ENCODE measurements at regions not wholly inside any gene's neighbourhood (a gene's known extent, or its start where the extent isn't known, plus 50 kb on each side); places are given as distances from the start of the nearest gene placed in this dataset.
"Not testable (repeated sequence)": the region's sequence is repeated elsewhere in the genome, so short reads cannot be mapped to it uniquely, and the experiment has no call there.

DNA sequence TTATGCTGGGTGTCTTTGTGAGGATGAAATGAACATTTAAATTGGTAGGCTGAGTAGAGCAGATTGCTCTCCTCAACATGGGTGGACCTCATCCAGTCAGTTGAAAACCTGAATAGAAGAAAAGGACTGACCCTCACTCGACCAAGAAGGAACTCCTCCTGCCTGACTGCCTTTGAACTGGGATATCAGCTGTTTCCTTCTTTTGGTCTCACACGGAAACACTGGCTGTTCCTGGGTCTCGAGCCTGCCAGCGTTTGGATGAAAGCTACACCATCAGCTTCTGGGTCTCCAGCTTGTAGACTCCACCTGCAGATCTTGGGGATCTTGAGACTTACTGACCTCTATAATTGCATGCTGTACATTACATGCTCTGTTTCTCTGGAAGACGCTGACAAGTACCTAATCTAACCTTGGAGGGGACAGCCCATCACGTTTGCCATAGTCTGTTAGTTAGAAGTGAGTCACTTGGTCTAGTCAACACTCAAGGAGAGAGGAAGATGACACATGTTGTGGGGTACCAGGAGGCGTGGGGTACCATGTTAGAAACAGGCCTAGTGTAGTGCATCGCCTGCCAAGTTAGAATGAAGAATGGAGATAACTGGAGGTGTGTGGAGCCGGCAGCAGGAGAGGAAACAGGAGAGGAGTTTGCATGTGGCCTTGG is 267.0 kb downstream of the MREG start:
- DNase-seq (ENCODE audit: low read depth in 2 of 2): no peak

DNA sequence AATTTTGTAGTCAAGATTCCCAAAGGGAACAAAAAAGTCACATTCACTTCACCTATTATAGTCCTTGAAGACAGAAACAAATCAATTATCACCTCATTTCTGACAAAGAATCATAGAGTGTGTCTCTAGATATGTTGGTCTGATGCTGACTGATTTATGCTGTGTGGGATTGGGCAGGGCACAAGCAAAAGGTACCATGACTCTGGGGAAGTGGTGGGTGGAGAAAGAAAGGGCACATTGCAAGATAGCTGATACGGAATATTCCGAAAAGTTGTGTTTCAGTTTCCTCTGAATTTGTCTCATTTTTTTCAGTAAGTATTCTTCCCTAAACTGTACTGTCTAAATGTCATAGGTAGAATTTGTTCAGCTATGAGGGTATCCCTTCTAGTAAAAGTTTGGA is 268.0 kb downstream of the MREG start:
- no peak for DNase-seq (ENCODE audit: low read depth in 2 of 2)

DNA sequence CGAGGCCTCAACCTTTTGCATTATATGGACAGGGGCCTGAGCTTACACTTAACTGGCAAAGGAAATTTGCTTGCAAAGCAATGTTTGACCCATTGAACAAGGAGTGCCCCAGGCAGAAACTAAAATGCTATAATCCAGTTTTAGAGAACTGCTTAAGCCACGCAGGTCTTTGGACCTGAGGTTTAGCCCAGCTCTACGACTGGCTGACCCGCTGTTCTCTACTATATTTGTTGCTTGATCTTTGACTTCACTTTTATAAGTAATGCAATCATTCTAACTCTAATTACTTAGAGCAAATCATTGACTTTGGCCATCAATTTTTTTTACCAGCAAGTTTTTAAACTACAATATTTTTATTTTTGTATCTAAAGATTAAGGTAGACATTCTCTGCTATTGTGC is 268.8 kb downstream of the MREG start:
- DNase-seq (ENCODE audit: low read depth in 2 of 2): no peak

DNA sequence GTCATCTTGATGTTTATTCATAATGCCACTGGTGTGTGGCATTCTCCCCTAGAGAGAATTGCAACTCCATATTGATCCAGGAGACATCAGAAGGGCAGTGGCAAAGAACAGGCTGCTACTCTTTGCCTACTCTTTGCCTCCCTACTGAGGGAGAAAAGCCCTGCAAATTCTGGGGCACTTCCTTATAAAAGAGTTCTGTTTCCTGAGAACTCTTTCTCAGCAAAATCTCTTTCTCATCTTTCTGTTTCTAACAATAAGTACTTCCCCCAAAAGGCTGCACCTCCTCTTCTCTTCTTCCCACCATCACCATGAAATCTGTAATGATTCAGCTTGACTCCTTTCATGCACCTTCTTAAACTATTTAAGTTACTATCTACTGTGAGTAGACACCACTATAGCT is 270.3 kb downstream of the MREG start:
- no peak for DNase-seq (ENCODE audit: low read depth in 2 of 2)

DNA sequence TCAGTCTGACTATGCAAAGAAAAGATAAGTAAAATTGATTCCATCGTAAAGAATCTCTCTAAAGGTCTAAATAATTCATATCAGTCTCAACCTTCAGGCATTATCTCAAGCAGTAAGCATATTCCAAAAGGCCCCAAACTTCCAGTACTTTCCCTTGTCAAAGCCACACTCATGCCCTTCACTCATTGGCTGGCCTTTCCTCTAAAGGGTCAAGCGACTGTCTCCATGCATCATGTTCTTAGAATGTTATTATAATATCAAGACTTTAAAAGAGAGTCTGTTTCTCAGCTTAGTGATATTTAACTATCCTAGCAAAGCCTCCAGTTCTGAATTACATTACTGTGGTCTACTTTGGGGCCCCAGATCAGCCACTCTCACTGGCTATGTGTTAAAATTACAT is 271.3 kb downstream of the MREG start:
- no peak for DNase-seq (ENCODE audit: low read depth in 2 of 2)

DNA sequence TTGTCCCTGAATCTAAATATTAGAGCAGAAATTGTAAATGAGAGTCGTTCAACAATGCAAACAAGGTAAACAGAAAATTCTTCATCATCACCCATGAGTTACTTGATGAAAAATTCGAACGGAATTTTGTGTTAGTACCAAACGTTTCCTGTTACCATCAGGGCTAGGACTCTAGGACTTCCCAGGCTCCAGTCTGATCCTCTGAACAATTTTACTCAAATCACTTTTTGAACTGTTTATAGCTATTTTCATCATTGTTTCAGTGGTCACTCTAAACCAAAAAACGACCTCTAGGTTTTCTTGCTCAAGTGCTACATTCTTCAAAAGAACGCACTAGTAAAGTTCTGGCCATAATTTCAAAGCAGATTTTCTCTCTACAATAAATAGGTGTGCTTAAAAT is 273.3 kb downstream of the MREG start:
- no peak for DNase-seq (ENCODE audit: low read depth in 2 of 2)

DNA sequence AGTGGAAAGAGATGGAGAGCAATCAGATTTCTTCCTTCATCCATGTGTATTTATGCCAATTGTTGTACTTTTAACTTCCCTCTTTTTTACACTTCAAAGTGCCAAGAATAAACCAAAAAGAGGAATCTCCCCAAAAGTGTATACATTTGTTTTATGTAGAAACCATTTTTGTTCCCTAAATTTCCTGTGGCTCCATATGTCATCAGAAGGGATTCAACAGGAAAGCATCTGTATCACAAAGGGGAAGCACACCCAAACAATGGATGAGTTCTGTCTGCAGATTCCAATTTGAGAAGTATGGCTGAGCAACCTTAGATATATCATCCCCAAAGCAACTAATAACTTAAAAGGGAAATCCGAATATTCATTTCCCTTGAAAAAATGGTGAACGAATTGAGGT is 275.0 kb downstream of the MREG start:
- DNase-seq (ENCODE audit: low read depth in 2 of 2): no peak

DNA sequence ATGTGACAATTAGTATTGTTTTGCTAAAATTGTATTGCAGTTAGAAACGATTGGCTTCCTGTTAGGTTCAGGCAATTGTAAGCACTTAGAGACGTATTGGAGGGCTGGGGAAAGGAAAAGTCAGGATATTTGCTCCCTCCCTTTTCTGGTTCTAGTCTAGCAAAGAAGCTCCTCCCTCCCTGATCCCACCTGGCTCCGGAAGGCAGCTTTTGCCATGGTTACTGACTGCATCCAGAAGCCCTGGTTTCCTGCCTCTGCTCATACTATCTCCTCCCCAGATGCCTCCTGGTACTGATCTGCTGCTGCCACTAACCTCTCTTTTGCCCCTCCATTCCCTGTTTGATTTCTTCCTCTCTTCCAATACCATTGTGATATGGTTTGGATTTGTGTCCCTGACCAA is 275.9 kb downstream of the MREG start:
- DNase-seq (ENCODE audit: low read depth in 2 of 2): no peak

DNA sequence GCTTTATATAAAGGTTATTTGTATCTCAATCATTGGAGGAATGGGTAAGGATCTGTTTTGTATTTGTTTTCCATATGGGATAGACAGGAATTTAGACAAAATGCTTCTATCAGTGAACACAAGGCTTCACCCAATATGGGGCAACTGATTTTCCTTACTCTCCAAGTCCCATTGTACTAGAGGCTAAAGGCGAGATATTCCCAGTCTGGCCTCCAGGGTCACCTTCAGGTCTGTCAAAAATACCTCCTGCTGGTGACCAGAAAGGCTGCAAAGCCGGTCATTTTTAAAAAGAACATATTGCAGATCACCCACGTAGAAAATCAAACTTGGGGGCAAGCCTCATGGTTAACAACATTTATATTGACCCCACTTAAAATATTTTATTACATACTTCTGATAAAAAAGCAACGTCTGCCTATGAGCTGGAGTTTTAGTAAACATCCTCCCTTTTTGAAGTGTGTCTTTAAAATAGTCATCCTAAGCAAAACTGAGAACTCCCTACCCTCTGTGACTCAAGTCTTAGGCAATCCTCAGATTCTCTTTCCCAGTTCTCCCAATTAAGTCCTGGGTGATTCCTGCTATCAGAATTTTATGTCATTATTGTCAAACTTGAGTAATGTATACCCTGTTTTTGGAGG is 276.6 kb downstream of the MREG start:
- no peak for DNase-seq (ENCODE audit: low read depth in 2 of 2)

DNA sequence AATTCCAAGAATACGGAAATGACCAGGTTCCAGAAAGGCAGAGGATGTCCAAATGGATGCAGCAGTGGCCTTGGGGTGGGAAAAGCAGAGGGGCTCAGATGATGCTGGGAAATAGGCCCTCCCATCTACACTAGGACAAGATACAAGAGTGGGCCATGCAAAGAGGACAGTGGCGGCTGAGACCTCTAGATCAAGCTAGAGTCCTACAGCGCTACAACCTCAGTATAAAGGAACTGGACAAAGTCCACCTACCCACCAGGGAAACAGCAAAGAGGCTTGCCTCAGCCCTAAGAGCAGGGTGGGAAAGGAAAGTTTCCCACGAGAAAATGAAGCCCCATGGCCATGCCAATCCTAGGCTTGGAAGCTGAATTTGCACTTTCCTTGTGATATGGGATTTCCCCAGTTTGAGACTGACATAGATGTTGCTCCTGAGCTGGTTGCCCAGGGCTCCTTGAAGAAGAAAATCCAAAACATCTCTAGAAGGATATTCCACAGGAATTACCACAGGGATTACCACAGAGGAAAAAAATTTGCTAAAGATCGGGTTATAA is 282.2 kb downstream of the MREG start:
- DNase-seq (ENCODE audit: low read depth in 2 of 2): no peak

DNA sequence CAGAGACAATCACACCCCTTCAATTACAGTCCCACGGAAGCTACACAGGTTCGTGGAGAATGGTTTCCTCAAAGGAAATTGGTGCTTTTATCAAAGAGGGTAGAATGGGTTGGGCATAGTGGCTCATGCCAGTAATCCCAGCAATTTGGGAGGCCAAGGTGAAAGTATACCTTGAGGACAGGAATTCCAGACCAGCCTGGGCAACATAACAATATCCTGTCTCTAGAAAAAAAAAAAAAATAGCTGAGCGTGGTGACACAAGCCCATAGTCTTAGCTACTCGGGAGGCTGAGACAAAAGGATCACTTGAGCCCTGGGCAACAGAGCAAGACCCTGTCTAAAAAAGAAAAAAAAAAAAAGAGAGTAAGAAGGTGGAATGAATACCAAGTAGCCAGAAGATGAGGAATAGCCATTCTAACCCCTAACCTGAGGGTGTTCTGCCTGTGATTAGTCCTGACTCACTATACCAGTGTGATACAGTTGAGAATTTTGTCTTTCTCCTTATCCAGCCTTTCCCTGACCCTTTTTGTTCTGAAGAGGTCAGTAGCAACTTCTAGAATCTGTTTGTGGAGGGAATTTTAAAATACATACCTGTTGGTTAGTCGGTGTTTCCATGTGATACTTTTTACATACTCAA is 283.2 kb downstream of the MREG start:
- DNase-seq (ENCODE audit: low read depth in 2 of 2): no peak

DNA sequence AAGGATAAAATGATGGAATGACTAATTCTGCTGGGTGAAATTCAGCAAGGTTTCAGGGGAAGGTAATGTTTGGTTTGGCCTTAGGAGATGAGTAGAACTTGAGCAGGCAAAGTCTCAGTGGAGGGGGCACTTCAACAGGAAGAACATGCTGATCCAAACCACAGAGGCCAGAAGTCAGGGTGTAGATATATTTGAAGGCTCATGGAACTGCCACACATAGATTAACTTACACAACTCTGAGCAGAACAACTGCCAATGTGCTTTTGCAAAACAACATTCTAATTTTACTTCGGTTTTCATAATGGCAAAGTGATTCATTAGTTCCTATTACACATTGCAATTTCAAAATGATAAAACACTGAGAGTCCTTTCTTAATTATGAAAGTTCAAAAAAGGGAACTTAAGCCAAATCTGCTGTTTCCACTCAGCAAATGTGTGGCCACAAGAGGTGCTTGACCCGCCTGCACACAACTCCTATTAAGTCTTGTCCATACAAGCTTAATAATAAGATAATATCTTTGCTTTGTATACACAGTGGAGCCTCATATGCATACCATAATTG is 284.8 kb downstream of the MREG start:
- DNase-seq (ENCODE audit: low read depth in 2 of 2): no peak

DNA sequence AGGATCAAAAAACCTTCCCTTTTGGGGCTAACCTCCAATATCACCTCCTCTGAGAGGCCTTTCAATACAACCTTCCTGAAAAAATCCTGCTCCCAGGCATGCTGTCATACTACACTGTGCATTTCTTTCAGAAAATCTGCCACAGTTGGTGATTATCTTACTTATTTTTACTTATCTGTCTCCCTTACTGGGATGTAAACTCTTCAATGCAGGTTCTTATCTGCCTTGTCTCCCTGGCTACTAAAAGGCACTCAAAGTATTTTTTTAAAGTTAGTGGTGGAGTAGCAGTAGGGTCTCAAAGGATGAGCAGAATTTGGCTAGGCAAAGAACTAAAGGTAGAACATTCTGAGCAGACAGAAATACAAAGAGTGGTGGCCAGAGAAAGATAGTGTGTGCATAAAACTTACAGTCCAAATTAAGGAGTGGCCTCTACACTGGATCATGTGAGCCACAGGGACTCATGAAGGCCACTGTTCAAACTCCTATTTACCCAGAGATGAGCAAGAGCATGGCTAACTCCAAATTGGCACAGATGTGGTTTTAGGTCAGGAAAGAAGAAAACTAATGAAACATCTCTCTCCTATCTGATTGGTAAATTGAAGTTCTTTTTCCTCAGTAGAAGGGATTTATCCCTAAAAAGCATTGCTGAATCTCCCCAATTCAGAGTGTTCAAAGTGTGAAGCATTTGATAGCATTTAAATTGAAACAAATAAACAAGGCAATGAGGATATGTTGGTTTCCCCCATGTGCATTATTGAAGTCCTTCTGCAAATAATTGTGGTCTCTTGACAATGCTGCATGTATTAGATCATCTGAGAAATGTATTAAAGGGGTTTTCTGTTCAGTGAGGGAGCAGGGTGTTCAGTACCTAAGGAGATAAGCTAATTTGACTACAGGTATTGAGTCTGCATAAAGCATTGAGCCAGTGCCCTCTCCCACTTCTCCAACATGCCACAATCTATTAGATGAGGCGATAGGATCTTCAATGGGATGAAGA is 285.5 kb downstream of the MREG start:
- DNase-seq (ENCODE audit: low read depth in 2 of 2): no peak

DNA sequence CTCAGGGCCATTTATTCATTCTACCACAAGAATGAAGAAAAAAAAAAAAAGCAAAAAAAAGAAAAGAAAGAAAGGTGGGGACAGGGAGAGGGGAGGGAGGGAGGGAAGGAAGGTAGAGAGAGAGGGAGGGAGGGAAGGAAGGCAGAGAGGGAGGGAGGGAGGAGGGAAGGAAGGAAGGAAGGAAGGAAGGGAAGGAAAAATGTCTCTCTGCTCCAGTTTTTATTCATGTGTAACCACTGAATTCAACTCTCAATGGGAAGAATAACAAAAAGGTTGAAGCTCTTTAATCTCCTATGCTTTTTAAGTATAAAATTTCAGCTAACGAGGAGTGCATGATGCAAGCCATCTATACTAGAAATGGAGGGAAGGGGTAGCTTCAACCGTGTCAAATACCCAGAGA is 287.3 kb downstream of the MREG start:
- no peak for DNase-seq (ENCODE audit: low read depth in 2 of 2)

DNA sequence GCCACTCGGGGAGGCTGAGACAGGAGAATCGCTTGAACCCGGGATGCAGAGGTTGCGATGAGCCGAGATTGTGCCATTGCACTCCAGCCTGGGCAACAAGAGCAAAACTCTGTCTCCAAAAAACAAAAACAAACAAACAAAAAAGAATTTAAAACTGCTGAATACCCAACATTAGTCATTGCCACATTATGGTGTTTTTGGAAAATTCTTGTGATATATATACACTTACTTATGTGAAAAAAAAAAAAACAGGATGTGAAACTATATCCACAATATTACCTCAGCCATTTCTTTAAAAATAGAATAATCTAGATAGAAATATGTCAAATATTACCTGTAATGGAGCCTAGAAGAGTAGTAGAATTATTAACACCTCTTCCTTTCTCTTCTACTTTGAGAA is 288.3 kb upstream of the FN1 start:
- no peak for DNase-seq (ENCODE audit: low read depth in 2 of 2)

DNA sequence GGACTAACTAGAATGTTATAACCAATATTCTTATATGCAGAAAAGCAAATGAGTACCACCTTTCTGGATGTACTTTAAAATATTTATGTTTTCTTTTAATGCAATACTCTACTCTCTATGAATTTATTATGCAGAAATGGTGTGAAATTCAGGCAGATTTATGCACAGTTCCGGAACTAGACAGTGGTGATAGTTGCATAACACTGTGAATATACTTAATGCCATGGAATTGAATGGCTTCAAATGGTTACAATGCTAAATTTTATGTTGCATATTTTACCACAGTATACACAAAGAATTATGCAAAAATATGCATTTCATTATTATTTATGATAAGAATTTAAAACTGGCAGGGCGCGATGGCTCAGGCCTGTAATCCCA is 287.8 kb upstream of the FN1 start:
- no peak for DNase-seq (ENCODE audit: low read depth in 2 of 2)

DNA sequence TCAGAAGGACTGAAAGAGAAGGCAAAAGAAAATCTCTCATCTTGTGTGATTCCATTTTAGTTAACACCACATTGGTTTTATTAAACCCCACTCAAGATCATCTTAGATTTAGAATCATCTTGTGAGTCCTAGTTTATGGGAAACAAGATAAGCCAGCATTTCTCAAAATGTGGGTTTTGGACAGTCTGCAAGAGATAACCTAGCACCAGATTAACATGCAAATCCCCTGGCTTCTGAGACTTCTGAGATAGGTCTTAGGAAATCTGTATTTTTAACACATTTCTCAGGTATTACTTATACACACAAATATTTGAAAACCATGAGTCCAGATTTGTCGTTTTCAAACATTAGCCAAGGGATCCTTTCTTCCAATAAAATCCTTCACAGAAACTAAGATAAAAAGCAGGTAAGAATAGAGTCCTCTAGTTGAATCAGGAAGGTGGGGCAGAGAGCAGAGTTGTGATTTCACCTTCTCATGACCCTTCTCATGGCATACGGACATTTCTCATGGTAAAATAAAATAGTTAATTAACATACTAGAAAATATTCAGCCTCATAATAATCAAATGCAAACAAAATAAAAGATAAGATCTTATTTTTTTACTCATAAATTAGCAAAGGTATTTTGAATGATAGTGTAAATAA is 287.2 kb upstream of the FN1 start:
- DNase-seq (ENCODE audit: low read depth in 2 of 2): no peak

DNA sequence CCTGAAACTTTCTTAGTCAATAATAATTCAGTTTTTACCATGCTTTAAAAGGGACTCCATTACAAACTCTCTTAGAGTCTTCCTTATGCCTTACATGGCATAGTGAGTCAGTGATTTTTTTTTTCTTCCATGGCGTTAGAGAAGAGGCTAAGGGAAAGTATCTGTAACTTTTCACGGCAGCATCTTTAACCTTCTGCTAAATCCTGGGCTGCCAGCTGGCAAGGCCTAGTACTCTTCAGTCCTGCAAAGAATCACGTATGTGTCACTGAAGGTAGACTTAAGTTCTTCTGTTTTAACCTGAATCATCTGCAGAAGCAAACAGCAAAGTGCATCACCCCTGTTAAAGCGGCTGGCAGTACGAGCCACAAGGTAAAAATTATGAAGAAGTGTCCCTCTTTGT is 286.3 kb upstream of the FN1 start:
- DNase-seq (ENCODE audit: low read depth in 2 of 2): no peak

DNA sequence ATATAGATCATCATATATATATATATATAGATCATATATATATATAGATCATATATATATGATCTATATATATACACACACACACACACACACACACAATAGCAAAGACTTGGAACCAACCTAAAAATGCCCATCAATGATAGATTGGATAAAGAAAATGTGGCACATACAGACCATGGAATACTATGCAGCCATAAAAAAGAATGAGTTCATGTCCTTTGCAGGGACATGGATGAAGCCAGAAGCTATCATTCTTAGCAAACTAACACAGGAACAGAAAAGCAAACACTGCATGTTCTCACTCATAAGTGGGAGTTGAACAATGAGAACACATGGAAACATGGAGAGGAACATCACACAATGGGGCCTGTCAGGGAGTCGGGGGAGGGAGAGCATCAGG is 285.6 kb upstream of the FN1 start:
- DNase-seq (ENCODE audit: low read depth in 2 of 2): not testable (repeated sequence)

DNA sequence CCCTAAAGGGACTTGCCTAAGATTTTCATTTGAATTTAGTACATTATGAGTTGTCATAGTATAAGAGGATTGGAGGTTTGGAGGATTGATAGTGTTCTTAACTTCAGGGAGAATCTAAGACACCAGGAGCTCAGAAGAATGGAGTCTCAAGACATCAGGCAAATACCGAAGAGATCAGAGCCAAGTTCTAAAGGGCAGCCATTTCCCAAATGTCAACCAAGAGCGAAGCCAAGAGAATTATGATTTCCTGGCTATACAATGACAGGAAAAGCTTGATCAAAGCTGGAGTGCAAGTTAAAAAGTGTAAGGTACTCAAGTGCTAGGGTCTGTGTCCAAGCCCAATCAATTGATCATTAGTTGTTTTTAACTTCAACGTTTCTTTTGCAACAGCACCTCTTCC is 283.0 kb upstream of the FN1 start:
- DNase-seq (ENCODE audit: low read depth in 2 of 2): no peak

DNA sequence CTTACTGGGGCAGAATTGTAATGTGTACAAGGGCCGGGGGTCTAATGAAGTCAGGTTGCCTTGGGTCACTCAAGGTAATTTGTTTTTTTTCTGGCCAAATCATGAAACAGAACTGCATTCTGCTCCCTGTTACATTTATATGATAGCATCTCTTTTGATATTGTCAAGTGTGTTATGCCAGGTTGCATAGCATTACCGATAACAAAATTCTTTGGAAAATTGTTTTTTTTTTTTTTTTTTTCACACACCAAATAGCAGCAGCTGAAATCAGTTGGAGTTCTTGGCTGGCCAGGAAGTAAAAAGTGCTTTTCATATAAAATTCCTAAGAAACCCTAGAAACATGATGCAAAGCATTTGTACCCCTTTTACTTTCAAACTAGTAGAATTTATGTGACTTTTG is 282.6 kb upstream of the FN1 start:
- no peak for DNase-seq (ENCODE audit: low read depth in 2 of 2)

All from stimulated activated CD8-positive, alpha-beta memory T cell treated with anti-CD3 and anti-CD28 coated beads, Interleukin-2, amount 100 ng/mL, for 1 hour (primary cell).